ENCODE measurements at regions not wholly inside any gene's neighbourhood (a gene's known extent, or its start where the extent isn't known, plus 50 kb on each side); places are given as distances from the start of the nearest gene placed in this dataset.
A peak's percentile ranks its signal among the peaks of the same experiment; 100 is the strongest.

- no peak for DNase-seq (ENCODE audit: low read depth)
- TF ChIP-seq CTCF (IDR thresholded peaks at IDR 0.05; ENCODE audit: insufficient read depth, low read depth, low read length): no peak
- no peak overlapping the region for H3K4me3 ChIP-seq (ENCODE audit: low read depth, low read length)
Measured at GRCh38 chr3:76645724-76646123, 394.2 kb upstream of the ROBO2 start.

DNA sequence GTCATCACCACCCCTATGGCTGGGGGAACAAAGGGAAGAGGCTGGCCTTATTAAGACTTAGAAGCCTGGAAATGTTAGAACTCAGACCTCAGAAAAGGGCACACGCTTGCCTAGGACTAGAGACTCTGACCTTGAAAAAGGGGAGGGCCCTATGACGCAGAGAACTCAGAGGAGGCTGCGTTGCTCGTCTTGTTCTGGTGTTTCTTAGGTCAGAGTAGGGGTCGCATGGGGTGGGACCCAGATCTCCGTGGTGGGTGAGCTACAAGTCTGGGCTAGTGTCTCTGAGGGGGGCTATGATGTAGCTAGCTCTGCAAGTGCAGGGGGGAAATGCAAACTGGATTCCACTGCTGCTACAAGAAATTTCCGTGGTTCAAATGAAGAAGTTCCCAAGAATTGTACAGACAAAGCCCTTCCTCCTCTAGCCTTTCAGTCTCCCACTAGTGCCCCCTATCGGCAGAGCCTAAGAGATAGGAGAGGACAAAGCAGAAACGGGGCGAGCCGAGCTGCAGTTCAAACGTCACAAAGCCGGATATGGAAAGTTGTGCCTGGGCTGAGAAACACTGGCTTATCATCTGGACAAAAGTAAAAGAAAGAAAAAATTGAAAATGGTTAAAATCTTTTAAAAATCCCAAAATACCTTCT, 392.9 kb upstream of the ROBO2 start:
- DNase-seq (ENCODE audit: low read depth): no peak
- TF ChIP-seq CTCF (IDR thresholded peaks at IDR 0.05; ENCODE audit: insufficient read depth, low read depth, low read length): peak; percentile 6

DNA sequence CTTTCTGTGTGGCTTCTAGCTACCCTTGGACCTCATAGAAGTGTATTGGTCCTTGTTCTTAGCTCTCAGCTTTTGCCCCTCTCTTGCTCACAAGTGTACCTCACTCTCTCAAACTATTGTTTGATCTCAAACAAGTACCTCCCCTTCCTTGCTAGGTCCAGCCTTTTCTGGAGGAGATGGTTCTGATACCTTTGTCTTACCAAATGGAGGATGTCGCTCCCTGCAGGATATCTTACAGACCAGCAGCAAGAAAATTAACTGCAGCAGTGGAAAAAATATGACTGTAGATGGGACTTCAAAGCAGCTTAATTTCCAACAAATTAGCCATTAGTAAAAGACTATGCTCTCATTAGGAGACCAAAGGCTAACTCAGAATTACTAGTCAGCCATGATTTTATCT, 388.1 kb upstream of the ROBO2 start:
- no peak for DNase-seq (ENCODE audit: low read depth)
- no peak overlapping the region for H3K4me3 ChIP-seq (ENCODE audit: low read depth, low read length)
- no peak for TF ChIP-seq CTCF (IDR thresholded peaks at IDR 0.05; ENCODE audit: insufficient read depth, low read depth, low read length)

More for the DNA sequence above, 392.9 kb upstream of the ROBO2 start:
- no peak overlapping the region for H3K4me3 ChIP-seq (ENCODE audit: low read depth, low read length)

GRCh38 chr3:76652524-76652923, 387.4 kb upstream of the ROBO2 start:
- DNase-seq (ENCODE audit: low read depth): no peak
- no peak for TF ChIP-seq CTCF (IDR thresholded peaks at IDR 0.05; ENCODE audit: insufficient read depth, low read depth, low read length)
- H3K4me3 ChIP-seq (ENCODE audit: low read depth, low read length): no peak overlapping the region

GRCh38 chr3:76653640-76654251, 386.2 kb upstream of the ROBO2 start:
- no peak for TF ChIP-seq CTCF (IDR thresholded peaks at IDR 0.05; ENCODE audit: insufficient read depth, low read depth, low read length)
- no peak for DNase-seq (ENCODE audit: low read depth)
- no peak overlapping the region for H3K4me3 ChIP-seq (ENCODE audit: low read depth, low read length)

DNA sequence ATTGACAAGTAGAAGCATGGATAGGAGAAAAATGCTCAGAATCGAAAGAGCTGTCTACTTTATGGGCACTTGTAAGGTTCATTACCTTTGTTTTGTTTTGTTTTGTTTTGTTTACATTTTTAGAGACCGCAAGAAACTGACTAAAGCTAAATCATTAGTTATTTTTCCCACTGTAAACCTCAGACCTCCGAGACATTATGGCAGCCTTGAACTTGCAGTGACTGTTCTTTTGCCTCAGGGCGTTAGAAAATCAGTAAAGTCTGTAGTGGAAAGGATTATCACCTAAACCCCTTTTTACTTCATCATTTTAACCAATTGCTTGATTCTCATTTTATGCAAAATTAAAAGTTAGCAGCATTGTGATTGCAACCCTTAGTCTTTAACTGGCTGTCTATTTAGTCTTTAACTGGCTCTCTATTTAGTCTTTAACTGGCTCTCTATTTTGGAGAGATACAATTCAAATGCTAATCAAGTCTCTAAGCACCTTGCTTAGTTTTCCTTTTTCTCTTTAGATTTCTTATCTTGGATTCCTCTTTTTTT, 383.3 kb upstream of the ROBO2 start:
- no peak for DNase-seq (ENCODE audit: low read depth)
- H3K4me3 ChIP-seq (ENCODE audit: low read depth, low read length): no peak overlapping the region
- no peak for TF ChIP-seq CTCF (IDR thresholded peaks at IDR 0.05; ENCODE audit: insufficient read depth, low read depth, low read length)

Data from fibroblast of villous mesenchyme (primary cell).